GM12878 (cell line): ENCODE measurements at regions not wholly inside any gene's neighbourhood (a gene's known extent, or its start where the extent isn't known, plus 50 kb on each side); places are given as distances from the start of the nearest gene placed in this dataset.

Experiments used
- ATAC-seq: fragments of 200-7000 bp; cut with Tn5 transposase; 3 replicates; pipeline ENCODE4 v1.9.1; 2020; ENCODE audit warnings: mild to moderate bottlenecking, moderate library complexity
- BruUV-seq: library from RNA; stranded (reverse); fragments of 400-500 nt; replicated peaks from 2 replicates; lab custom pipeline; 2021; lab: Mats Ljungman, UMichigan
- CTCF ChIA-PET: fragments of 300-600 bp; sonication (Branson Sonifier 250); formaldehyde crosslinking; extraction: SDS; loops from one replicate; lab custom pipeline; 2021; ENCODE audit warnings: inconsistent platforms; lab: Yijun Ruan, JAX
- POLR2A ChIA-PET: fragments of 350-600 bp; formaldehyde crosslinking; extraction: SDS; loops from one replicate; lab custom pipeline; 2021; ENCODE audit warnings: inconsistent platforms; lab: Charles Lee
- RAD21 ChIA-PET: fragments of 300-600 bp; sonication (Branson Sonifier 250); formaldehyde crosslinking; loops from one replicate; lab custom pipeline; 2023; ENCODE audit warnings: antibody characterized with exemption; ENCODE audit not compliant: unreplicated experiment; lab: Charles Lee
- SMC1A ChIA-PET: fragments of 300-600 bp; sonication (Branson Sonifier 250); formaldehyde crosslinking; loops from one replicate; lab custom pipeline; 2023; ENCODE audit not compliant: unreplicated experiment, uncharacterized antibody; lab: Charles Lee
- DNase-seq: peaks from one replicate; pipeline ENCODE4 v3.0.0-alpha.2; 2011; ENCODE audit warnings: low read depth, low spot score
- FAIRE-seq: peaks from 3 replicates; lab custom pipeline; 2011; peaks lifted over from hg19 to GRCh38; lab: Jason Lieb, UNC
- H2AFZ ChIP-seq: 2 replicates; pipeline ENCODE4 v1.6.0; 2011; ENCODE audit warnings: low read depth, low read length, control low read depth; ENCODE audit not compliant: control insufficient read depth
- H3K27ac ChIP-seq: 2 replicates; pipeline ENCODE4 v1.5.1; 2011; ENCODE audit warnings: control low read depth; ENCODE audit not compliant: control insufficient read depth, insufficient read depth
- H3K27me3 ChIP-seq, 2 experiments: replicated peaks in 1 of 2; 2 replicates each; pipeline versions ENCODE4 v1.6.0 to v1.6.1; 2011; ENCODE audit warnings: low read length in 1 of 2; ENCODE audit not compliant: control insufficient read depth in 2 of 2, insufficient read depth in 2 of 2
- H3K36me3 ChIP-seq, 2 experiments: 2 replicates each; pipeline ENCODE4 v1.5.1; 2011; ENCODE audit warnings: low read length in 1 of 2; ENCODE audit not compliant: control insufficient read depth in 2 of 2, insufficient read depth in 2 of 2
- H3K4me1 ChIP-seq: 2 replicates; pipeline ENCODE4 v1.6.1; 2011; ENCODE audit warnings: mild to moderate bottlenecking, low read length, moderate library complexity, mixed read lengths; ENCODE audit not compliant: control insufficient read depth, insufficient read depth
- H3K4me2 ChIP-seq: 2 replicates; pipeline ENCODE4 v1.6.0; 2011; ENCODE audit warnings: control low read depth; ENCODE audit not compliant: control insufficient read depth, insufficient read depth
- H3K4me3 ChIP-seq: fragments of 200-600 bp; sonication (generic); 2 replicates; pipeline ENCODE4 v1.5.1; 2016
- H3K79me2 ChIP-seq: 2 replicates; pipeline ENCODE4 v1.6.0; 2011; ENCODE audit warnings: low read length; ENCODE audit not compliant: control insufficient read depth, insufficient read depth
- H3K9ac ChIP-seq: 2 replicates; pipeline ENCODE4 v1.8.0; 2011; ENCODE audit warnings: low read length, control low read depth, mixed read lengths; ENCODE audit not compliant: control insufficient read depth, insufficient read depth
- H3K9me3 ChIP-seq: replicated peaks from 3 replicates; pipeline ENCODE4 v1.5.1; 2011; ENCODE audit warnings: mild to moderate bottlenecking, low read length; ENCODE audit not compliant: control insufficient read depth, insufficient read depth
- H4K20me1 ChIP-seq: 2 replicates; pipeline ENCODE4 v1.6.0; 2011; ENCODE audit not compliant: control insufficient read depth, insufficient read depth
- NR2C1 ChIP-seq: fragments of 450-650 bp; IDR thresholded peaks from 2 replicates; pipeline ENCODE4 v1.6.1; 2017; ENCODE audit warnings: antibody characterized with exemption, mild to moderate bottlenecking, moderate library complexity
- RFX5 ChIP-seq: IDR thresholded peaks from 2 replicates; pipeline ENCODE4 v1.6.1; 2011; ENCODE audit warnings: low read depth, low read length, improper control_type of control experiment
- SPI1 ChIP-seq: IDR thresholded peaks from 2 replicates; pipeline ENCODE4 v1.6.1; 2011; ENCODE audit warnings: low read depth, mild to moderate bottlenecking, low read length, moderate library complexity, borderline replicate concordance; ENCODE audit not compliant: insufficient read depth
- WGBS: methylation state at CpG from one replicate; pipeline ENCODE4 v1.1.6; 2016; ENCODE audit warnings: low lambda C conversion rate; ENCODE audit not compliant: insufficient replicate concordance, insufficient coverage; ENCODE audit errors: missing lambda C conversion rate; 5-methylcytosine and 5-hydroxymethylcytosine counted together
- in situ Hi-C: fragments of 300-500 bp; cut with MboI; formaldehyde crosslinking; loops from 9 replicates; pipeline ENCODE4 v1.14.3; 2018; ENCODE audit warnings: mixed read lengths
- intact Hi-C: fragments of 100-400 bp; cut with micrococcal nuclease; formaldehyde crosslinking; loops from one replicate; pipeline ENCODE4 v1.14.2; 2022; ENCODE audit not compliant: unreplicated experiment

GRCh38 chr10:128839701-128840100 is 627.3 kb upstream of the MGMT start:
- Histone ChIP-seq H3K4me2 (no peak overlapping the region), H2AFZ (no peak overlapping the region), H3K27me3 (no peaks in the 10 kb centered on the region), H4K20me1 (no peaks in the 10 kb centered on the region), H3K79me2 (no peaks in the 10 kb centered on the region), H3K4me3 (no peak overlapping the region), H3K4me1 (no peaks in the 10 kb centered on the region), H3K27ac (no peak overlapping the region), H3K9me3 (no peaks in the 10 kb centered on the region), H3K9ac (no peak overlapping the region), H3K36me3 (no peaks in the 10 kb centered on the region)
- in situ Hi-C loops (no loop called here), intact Hi-C loops (loop anchor here (10.0 kb wide), 1 partner anchor 55 kb away; no protein-coding TSS in a partner anchor)
- DNase-seq (no peak), FAIRE-seq (no peak), ATAC-seq (no peak)
- ChIA-PET CTCF (no interaction called here), POLR2A (no interaction called here), RAD21 (no interaction called here), SMC1A (no interaction called here)
- BruUV-seq, result no TSS peak
- no peak for TF ChIP-seq NR2C1

GRCh38 chr10:128843972-128844371 is 623.1 kb upstream of the MGMT start:
- H3K4me2 ChIP-seq, result no peak overlapping the region

More at GRCh38 chr10:128843972-128844371, 623.1 kb upstream of the MGMT start:
- H3K27me3 ChIP-seq, result no peaks in the 10 kb centered on the region
- no peak overlapping the region for H3K27ac ChIP-seq
- no peak for TF ChIP-seq RFX5
- TF ChIP-seq SPI1, result no peak
- ATAC-seq (no peak), DNase-seq (no peak), FAIRE-seq (no peak)
- CTCF ChIA-PET, result no interaction called here
- in situ Hi-C loops (no loop called here), intact Hi-C loops (loop anchor here (10.0 kb wide), 1 partner anchor 59 kb away; no protein-coding TSS in a partner anchor)
- H4K20me1 ChIP-seq, result no peaks in the 10 kb centered on the region
- BruUV-seq, result no TSS peak
- POLR2A ChIA-PET, result no interaction called here
- 3% methylated on average over 4 of the region's 4 CpGs for WGBS
- no peaks in the 10 kb centered on the region for H3K9me3 ChIP-seq
- no peaks in the 10 kb centered on the region for H3K79me2 ChIP-seq
- H3K4me1 ChIP-seq, result no peaks in the 10 kb centered on the region
- SMC1A ChIA-PET, result no interaction called here
- no peak overlapping the region for H3K4me3 ChIP-seq
- H3K9ac ChIP-seq, result no peak overlapping the region
- RAD21 ChIA-PET, result no interaction called here
- H2AFZ ChIP-seq, result no peak overlapping the region
- H3K36me3 ChIP-seq, result no peaks in the 10 kb centered on the region
